GM18870 (cell line): ENCODE measurements at regions not wholly inside any gene's neighbourhood (a gene's known extent, or its start where the extent isn't known, plus 50 kb on each side); places are given as distances from the start of the nearest gene placed in this dataset.
"Not testable (repeated sequence)": the region's sequence is repeated elsewhere in the genome, so short reads cannot be mapped to it uniquely, and the experiment has no call there.

Experiments
- ATAC-seq: cut with Tn5 transposase; IDR thresholded peaks from one replicate; pipeline ENCODE4 v1.9.1; 2021; ENCODE audit warnings: moderate library complexity; ENCODE audit not compliant: unreplicated experiment

DNA sequence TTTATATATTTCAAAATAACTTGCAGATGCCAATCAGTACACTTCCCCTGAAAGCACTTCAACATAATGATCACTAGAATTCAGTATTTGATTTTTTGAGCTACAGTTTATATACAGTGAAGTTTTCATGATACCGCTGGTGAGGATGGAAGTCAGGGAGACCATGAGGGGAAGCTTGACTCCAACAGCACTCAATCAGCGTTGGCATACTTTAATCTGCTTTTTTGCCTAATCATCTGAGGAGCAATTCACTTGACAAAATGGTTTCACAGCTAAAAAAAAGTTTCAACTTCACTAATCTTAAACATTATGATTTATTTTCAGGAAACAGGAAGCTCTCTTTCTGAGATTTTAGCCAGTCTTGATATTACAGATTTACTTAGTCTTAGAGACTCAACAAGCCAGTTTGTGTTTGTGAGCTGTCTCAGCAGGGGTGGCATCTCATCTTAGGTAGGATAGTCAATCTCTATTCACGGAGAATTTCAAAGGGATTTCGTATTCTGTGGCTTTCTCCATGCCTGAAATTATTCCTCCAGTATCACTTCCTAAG, 111.4 kb upstream of the ARRDC3 start:
- no peak for ATAC-seq

DNA sequence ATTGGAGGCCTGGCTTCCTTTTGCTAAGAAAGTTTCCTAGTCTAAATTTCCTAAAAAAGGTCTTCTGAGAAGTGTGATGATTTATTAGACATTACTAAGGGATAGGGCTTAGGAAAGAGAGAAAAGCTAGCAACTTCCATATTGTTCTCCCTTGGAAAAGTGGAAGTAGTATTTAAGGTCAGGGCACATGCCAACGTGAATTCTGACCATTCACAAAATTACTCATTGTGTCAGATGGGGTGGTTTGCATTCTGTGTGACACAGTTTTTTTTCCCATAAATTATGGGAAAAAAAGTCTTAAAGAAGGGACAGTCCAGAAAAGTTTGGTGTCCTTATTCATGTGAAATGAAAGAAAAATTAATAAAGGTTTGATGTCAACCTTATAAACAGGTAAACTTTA, 110.0 kb upstream of the ARRDC3 start:
- ATAC-seq = no peak

DNA sequence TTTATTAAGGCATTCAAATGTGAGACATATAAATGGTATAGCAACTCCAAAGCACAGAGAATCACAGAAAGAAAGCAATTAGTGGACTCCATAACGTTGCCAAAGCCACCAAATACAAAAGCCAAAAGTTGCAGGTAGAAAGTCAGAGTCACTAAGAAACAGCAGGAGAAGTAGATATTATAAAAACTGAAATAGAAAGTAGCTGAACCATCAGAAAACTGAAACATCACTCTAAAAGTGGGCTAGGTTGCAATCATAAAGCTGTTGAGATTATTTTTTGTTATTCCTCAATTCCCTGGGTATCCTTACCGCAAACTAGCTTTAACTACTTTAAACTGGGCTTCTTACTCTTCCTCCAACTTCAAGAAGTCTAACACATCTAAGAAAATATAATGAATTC, 108.1 kb upstream of the ARRDC3 start:
- no peak for ATAC-seq

DNA sequence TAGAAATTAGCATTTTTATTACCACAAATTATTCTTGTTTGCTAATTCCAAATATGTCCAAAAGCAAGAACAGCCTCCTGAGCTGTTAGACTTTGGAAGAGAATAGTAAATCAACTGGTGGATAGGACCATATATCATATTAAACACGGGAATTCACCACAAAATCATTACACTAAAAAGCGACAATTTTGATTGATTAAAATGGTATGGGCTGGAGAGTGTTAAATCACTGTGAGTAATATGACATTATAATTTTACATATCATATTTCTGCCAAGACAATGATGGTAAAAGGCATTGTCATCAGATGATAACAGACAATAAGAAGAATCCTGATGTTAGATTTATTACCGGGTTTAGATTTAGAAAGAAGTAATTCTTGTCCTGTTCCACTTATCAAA, 107.2 kb upstream of the ARRDC3 start:
- no peak for ATAC-seq

DNA sequence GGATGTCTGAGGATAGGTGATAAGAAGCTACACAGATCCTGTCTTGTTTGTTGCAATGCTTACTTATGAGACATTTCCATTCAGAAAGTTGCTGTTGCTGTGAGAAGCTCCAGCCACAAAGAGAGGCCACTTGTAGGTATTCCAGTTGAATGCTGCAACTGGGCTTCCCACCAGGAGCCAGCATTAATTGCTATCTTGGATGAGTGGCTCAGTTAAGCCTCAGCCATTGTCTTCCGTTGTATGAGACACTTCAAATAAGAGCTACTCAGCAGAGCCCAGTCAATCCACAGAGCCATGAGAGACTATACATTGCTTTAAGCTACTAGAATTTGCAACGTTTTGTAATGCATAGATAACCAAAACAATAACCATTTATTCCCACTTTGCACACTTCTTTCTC, 104.3 kb upstream of the ARRDC3 start:
- ATAC-seq = no peak

DNA sequence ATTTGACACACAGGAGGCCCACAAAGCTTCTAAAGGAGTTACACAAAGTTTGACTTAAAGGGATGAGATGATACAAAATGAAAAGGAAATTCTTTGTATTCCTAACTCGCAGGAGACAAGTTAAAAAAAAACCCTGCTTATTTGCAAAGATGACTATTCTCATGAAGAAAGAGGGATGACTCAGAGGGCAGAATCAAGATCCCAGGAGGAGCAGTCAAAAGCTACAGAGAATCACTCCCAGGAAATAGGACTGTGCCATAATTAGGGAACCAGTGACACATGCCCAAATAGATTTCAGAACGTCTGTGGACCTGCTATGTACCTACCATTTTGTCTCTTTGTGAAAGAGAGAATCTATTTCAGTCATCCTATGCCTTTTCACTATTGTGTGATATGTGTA, 103.5 kb upstream of the ARRDC3 start:
- ATAC-seq = no peak

DNA sequence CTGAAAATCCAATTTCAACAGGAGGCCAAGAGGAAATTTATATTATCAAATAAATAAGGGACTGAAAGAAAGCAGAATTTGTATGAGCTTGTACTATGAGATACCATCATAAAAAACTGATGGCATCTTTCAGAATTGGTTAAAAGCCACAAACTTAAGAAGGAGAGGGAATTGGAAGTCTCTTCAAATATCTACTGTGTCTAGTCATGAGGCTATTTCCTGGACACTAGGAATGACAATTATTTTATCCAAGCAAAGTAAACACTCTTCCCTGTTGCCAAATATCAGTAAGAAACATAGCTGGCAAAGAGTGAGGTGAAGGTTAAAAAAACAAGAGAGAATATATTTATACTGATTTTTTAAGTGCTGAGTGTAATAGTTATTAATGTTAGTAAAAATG, 101.5 kb upstream of the ARRDC3 start:
- no peak for ATAC-seq

DNA sequence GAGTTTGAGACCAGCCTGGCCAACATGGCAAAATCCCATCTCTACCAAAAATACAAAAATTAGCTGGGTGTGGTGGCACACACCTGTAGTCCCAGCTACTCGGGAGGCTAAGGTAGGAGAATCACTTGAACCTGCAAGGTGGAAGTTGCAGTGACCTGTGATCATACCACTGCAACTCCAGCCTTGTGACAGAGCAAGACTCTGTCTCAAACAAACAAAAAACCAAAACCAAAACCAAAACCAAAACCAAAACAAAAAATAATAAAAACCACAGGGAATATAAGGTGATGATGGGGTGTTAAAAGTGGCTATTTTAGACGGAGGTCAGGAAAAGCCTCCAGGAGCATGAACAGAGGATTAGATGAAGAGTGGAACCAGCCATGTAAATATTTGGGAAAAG, 96.3 kb upstream of the ARRDC3 start:
- ATAC-seq = not testable (repeated sequence)

DNA sequence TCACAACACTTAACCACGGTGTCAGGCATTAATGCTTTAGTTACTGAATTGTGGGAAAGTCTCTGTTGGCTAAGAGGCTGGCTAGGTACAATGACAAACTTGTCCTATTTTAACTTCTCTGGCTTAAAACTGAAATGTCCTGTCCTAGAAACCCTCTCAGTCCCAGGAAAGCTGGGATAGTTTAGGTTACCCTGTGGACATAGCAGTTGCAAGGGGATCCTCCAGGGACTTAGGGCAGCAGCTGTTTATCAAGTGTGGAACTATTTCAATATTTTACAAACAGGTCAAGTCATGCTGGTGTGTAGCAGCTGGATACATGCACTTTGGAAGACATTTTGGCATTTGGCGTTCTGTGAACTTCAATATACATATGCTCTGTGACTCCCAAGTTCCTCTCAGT, 95.0 kb upstream of the ARRDC3 start:
- ATAC-seq = no peak

DNA sequence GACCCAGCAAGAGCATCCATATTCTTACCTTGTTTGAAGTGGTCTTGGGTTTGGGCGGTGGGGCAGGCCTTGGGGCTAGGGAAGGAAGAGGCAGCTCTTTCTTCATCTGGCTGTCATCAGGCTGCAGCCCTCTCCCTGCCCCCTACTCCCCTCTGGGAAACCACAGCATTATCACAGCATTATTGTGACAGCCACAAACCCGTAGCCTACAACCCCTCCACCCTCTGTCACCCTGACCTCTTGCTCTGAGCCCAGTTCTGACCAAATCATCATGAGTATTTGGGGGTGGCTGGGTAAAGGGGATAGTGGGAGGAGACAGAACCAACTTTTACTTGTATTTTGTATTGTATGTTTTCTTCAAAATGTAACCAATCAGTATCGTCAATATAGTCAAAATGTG, 94.3 kb upstream of the ARRDC3 start:
- ATAC-seq = no peak

DNA sequence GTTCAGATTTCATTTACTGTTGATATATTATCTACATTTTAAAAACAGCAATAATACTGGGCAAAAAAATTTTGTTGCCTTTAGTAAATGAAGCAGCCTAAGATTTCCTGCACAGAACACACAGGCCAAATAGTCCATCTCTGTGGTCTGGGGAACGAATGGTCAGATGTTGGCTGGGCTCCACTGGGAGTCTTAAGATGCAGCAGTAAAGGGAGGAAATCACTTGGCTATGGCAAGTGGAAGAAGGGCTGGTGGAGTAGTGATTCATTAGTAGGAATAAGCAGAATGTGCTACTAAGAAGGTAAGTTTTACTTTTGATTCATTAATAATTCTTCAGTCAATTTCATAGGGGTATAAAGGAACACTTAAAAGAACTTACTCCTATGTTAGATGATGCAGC, 91.1 kb upstream of the ARRDC3 start:
- ATAC-seq = no peak

DNA sequence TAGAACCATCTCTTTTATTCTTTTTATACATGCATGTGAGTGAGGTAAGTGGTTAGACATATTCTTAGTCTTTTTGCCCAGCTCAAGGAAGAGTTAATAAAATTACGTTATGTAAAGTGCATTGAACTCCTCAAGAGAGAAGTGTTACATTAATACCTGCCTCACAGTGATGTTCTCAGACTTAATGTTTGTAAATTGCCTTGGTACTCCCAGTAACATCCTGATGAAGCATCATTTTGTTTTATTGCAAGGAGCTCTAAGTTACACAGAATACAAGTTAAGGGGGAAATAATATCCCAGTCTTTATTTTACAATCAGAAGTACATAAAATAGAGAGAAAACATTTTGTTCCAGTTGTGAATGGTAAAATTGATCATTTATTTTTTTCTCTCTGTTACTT, 89.5 kb upstream of the ARRDC3 start:
- ATAC-seq = no peak

DNA sequence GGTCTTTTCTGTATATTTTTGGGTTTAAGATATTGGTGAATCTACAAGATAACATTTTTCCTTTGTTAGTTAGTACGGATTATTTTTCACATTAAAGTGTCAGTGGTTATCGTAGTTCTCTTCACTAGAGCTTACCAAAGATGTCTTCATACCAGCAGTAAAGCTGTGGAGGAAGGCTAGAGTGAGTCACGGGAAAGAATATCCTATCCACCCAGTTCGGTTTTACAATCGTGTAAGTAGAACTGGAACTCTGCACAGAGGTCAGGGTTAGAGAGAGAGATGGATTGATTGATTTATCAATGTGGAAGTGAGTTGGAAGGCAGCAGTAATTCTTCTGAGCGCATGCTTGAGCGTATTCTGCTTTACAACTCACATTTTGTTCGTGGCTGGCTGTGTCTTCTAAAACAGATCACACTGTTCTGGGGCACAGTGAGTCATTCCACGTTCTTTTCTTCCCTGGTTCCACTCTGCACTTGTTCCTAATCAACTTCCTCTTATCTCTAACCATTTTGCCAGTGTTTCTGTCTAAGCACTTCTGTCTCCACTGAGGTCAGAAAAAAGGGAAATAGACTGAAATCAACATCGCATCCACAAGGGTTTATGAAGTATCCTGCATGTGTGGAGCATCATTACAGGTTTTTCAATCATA, 86.5 kb upstream of the ARRDC3 start:
- ATAC-seq = no peak

DNA sequence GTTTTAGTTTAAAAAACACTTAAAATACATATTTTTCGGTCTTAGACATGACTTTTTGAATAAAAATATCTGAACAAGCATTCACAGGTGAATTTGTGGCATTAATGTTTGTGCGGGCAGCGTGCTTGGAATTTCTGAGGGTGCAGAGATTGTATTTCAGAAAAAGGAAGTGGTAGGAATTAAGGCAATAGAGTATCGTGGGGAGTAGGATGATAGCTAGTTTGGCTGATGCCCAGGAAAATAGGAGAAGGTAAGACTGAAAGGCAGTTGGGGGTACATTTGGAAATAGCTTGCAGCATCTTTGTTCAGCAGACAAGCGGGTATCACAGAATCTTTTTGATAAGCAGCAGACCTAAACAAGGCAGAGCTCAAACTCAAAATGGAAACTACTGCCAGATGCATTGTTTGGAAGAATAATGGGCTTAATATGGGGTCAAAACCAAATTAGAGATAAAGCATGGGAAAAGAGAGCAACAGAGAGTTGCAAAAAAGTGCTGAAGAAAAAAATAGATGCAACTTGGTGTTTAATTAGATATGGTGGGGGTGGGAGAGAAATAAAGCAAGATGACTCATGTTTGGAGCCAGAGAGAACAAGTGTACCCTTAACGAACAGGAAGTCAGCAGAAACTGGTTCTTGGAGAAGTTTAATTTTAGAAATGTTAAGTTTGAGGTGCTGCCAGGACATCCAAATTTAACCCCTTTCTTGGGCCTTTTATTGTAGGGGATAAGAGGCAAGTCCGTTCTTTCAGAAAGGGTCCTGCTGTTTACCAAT, 85.7 kb upstream of the ARRDC3 start:
- ATAC-seq = no peak

DNA sequence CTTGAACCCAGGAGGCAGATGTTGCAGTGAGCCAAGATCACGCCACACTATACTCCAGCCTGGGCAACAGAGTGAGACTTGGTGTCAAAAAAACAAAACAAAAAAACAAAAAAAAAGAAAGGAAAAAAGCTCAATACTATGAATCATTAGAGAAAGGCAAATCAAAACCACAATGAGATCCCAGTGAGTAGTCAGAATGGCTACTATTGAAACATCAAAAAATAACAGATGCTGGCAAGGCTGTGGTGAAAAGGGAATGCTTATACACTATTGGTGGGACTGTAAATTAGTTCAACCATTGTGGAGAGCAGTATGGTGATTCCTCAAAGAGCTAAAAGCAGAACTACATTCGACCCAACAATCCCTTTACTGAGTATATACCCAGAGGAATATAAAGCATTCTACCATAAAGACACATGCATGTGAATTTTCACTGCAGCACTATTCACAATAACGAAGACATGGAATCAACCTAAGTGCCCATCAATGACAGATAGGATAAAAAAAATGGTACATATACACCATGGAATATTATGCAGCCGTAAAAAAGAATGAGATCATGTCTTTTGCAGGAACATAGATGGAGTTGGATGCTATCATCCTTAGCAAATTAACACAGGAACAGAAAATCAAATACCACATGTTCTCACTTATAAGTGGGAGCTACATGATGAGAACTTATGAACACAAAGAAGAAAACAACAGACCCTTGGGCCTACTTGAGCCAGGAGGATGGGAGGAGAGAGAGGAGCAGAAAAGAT, 81.9 kb upstream of the ARRDC3 start:
- ATAC-seq = no peak

DNA sequence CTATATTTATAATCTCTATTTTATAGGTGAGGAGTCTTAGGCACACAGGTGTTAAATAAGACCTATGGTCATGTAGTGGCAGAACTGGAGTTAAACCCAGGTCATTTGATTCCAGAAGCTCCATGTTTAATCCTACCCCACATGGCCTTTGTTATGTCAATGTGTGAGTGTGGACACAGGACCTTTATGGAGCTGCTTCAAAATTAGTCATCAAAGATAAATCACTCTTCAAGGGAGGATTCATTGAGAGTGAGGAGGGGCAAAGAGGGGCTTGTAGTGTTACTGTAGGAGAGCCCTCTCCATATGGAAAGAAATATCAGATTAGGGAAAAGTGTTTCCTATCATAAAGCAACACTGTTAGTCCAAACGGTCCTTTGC, 74.6 kb upstream of the ARRDC3 start:
- ATAC-seq = no peak

DNA sequence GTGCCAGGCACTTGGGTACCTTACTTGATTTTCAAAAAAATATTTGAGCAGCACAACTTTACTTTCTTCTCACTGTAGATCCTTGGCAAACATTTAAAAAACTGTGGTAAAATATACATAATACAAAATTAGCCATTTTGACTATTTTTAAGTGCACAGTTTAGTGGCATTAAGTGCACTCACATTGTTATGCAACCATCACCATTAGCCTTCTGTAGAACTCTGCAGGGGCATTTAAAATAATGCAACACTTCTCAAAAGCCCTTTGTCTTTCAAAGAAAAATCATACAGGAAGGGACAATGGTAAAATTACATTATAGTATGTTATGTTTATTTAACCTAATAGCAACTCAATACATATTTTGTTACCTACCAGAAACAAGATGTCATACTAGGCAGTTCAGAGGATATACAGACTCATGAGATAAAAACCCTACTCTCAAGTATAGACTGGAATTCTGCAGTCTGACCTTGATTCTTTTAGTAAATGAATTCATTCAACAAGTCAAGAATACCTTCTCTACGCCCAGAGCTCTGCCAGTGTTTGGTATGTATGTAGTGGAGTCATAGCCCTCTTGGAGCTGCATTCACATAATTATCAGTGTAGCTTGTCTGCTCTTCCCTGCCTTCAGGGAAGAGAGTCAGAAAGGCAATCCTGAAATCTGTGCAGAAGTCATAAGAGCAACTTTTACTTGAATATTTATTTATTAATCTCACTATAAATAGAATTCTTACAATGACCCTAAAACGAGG, 74.0 kb upstream of the ARRDC3 start:
- ATAC-seq = no peak

DNA sequence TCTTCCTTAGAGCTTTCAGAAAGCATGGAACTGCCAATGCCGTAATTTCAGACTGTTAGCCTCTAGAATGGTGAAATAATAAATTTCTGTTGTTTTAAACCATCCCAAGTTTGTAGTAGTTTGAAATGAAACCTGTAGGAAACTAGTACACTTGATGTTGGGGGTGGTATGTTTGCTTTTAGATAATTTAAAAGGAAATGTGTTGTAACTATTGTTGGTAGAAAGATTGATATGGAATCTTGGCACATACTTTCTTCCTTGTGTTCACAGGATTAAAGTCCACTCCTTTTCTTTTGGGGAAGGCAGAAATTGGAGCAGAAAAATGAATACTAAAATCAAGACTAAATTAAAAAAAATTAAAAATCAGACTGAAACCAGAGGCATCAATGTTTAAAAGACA, 66.0 kb upstream of the ARRDC3 start:
- ATAC-seq = no peak

DNA sequence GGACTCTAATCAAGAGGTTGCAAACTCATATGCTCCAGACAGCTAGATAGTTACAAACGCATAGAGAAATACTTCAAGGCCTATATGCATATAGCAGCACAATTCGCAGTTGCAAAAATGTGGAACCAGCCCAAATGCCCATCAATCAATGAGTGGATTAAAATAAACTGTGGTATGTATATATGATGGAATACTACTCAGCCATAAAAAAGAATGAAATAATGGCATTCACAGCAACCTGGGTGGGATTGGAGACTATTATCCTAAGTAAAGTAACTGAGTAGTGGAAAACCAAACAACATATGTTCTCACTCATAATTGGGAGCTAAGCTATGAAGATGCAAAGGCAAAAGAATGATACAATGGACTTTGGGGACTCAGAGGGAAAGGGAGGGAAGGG, 65.0 kb upstream of the ARRDC3 start:
- not testable (repeated sequence) for ATAC-seq

DNA sequence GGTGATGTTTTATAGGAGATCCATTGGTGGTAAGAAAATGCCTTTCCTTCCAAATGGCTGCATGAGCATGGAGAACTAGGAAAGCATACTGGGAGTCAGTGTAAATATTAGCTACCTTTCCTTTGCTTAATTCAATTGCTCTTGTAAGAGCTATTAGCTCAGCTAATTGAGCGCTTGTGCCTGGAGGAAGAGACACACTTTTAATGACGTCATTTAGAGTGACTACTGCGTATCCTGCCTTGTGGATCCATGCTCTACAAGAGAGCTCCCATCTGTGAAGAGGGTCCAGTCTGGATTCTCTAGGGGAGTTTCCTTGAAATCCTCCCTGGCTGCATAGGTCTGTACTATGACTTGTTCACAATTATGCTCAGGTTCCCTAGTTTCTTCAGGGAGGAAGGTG, 63.8 kb upstream of the ARRDC3 start:
- not testable (repeated sequence) for ATAC-seq
